GM13976 (cell line): ENCODE measurements at regions not wholly inside any gene's neighbourhood (a gene's known extent, or its start where the extent isn't known, plus 50 kb on each side); places are given as distances from the start of the nearest gene placed in this dataset.
"Not testable (repeated sequence)": the region's sequence is repeated elsewhere in the genome, so short reads cannot be mapped to it uniquely, and the experiment has no call there.

Source experiments
- DNase-seq: peaks from one replicate; pipeline ENCODE4 v3.0.0; 2012; ENCODE audit warnings: low spot score
- in situ Hi-C: fragments of 300-500 bp; cut with MboI; formaldehyde crosslinking; loops from one replicate; pipeline ENCODE4 v1.12.0; 2022; ENCODE audit warnings: low sequenced_read_pairs, mixed read lengths, inconsistent platforms; ENCODE audit not compliant: unreplicated experiment
- TF ChIP-seq, protein P1 (sequence below): IDR thresholded peaks from 2 replicates; pipeline ENCODE4 v1.5.1; 2012; ENCODE audit warnings: borderline replicate concordance, mild to moderate bottlenecking; ENCODE audit not compliant: insufficient read depth; ENCODE audit errors: extremely low read depth, missing control alignments, control extremely low read depth

DNA sequence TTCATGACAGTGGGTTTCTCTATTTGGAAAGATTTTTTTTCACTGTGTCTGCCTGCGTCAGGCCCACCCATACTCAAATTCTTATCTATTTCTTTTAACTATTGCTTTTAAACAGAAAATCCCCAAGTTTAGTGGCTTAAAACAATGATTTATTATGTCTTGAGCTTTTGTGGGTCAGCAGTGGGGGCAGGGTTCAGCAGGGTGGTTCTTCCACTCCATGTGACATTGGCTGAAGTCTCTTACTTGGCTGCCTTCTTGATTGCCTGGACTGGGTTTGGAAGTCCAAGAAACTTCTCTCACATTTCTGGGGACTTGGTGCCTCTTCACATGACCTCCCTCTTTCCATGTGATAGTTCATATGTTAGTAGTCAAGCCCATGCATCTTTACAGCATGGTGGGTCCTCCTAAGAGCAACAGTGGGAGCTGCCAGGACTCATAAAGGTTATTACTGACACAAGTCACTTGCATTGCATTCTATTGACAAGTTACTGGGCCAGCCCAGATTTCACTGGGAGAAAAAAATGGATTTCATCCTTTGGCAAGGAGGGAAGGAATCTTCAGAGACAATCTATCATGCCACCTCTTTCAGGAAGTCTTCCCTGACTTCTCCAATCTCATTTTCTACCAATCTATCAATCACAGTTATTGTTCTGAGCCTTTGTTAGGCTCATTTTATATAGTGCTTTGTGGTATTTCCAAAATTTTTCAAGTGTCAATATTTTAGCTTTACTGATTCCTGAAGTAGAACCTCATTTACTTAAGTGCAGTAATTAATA, 436.1 kb downstream of the XYLT1 start:
- DNase-seq = no peak
- TF ChIP-seq, protein P1, sequence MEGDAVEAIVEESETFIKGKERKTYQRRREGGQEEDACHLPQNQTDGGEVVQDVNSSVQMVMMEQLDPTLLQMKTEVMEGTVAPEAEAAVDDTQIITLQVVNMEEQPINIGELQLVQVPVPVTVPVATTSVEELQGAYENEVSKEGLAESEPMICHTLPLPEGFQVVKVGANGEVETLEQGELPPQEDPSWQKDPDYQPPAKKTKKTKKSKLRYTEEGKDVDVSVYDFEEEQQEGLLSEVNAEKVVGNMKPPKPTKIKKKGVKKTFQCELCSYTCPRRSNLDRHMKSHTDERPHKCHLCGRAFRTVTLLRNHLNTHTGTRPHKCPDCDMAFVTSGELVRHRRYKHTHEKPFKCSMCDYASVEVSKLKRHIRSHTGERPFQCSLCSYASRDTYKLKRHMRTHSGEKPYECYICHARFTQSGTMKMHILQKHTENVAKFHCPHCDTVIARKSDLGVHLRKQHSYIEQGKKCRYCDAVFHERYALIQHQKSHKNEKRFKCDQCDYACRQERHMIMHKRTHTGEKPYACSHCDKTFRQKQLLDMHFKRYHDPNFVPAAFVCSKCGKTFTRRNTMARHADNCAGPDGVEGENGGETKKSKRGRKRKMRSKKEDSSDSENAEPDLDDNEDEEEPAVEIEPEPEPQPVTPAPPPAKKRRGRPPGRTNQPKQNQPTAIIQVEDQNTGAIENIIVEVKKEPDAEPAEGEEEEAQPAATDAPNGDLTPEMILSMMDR = no peak
- in situ Hi-C loops = loop anchor here (10.0 to 25.0 kb wide), 2 partner anchors 60 to 428 kb away; partner anchors contain the start of gene XYLT1

- DNase-seq = no peak
- in situ Hi-C loops = loop anchor here (10.0 to 25.0 kb wide), 2 partner anchors 57 to 425 kb away; partner anchors contain the start of gene XYLT1
- TF ChIP-seq, protein P1 = no peak
Measured at GRCh38 chr16:17037499-17037898, 433.3 kb downstream of the XYLT1 start.

- TF ChIP-seq, protein P1 = no peak
- no peak for DNase-seq
- in situ Hi-C loops = loop anchor here (10.0 to 25.0 kb wide), 2 partner anchors 56 to 424 kb away; partner anchors contain the start of gene XYLT1
Measured at GRCh38 chr16:17038415-17038814, 432.3 kb downstream of the XYLT1 start.

- in situ Hi-C loops = loop anchor here (25.0 kb wide), 1 partner anchor 413 kb away; the partner anchor contains the start of gene XYLT1
- not testable (repeated sequence) for DNase-seq
Measured at GRCh38 chr16:17049109-17049508, 421.7 kb downstream of the XYLT1 start.

DNA sequence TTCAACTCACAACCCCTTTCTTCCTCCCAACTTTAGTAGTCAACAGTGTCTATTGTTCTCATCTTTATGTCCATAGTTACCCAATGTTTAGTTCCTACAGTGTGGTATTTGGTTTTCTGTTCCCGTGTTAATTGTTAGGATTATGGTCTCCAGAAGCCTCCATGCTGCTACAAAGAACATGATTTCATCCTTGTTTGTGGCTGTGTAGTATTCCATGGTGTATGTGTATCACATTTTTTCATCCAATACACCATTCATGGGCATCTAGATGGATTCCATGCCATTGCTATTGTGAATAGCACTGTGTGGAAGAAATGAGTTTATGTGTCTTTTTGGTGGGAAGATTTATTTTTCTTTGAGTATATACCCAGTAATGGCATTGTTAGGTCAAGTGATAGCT, 420.3 kb downstream of the XYLT1 start:
- in situ Hi-C loops = no loop called here
- no peak for DNase-seq
- TF ChIP-seq, protein P1 = no peak
